ENCODE measurements at regions not wholly inside any gene's neighbourhood (a gene's known extent, or its start where the extent isn't known, plus 50 kb on each side); places are given as distances from the start of the nearest gene placed in this dataset.

DNA sequence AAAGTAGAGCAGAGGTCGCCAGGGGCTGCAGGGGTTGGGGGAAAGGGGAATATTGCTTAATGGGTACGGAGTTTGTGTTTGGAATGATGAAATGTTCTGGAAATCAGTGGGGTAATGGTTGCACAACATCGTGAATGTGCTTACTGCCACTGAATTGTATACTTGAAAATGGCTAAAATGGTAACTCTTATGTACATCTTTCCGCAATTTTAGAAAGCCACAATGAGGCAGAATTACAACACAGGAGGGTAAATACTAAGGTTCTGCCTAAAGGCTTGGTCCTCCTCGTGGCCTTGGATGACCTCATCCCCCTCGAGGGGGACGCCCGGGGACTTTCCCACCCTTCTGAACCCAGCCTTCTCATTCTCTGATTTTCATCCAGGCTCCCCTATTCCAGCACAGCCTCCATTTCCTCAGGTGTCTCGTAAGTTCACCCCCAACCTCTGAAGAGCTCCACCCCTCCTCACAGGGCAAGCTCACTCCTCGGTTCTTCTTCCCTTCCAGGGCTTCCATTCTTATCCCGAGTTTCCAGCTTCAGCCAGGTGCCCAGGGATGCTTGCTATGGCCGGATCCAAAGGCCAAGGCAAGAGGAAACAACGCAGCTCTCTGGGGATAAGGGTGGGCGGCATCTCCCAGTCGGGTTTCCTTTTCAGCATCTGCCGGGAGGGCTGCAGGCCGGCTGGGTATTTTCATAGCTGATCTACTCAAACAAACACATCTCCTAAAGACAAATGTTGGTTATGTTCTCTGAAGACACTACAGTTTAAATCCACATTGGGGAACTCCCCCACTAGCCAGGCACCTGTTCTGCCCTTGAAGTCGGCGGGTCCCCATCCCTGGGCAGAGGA is 71.3 kb upstream of the ACSL1 start:
- no peak for DNase-seq (ENCODE audit: low read depth)
- TF ChIP-seq, protein P1, sequence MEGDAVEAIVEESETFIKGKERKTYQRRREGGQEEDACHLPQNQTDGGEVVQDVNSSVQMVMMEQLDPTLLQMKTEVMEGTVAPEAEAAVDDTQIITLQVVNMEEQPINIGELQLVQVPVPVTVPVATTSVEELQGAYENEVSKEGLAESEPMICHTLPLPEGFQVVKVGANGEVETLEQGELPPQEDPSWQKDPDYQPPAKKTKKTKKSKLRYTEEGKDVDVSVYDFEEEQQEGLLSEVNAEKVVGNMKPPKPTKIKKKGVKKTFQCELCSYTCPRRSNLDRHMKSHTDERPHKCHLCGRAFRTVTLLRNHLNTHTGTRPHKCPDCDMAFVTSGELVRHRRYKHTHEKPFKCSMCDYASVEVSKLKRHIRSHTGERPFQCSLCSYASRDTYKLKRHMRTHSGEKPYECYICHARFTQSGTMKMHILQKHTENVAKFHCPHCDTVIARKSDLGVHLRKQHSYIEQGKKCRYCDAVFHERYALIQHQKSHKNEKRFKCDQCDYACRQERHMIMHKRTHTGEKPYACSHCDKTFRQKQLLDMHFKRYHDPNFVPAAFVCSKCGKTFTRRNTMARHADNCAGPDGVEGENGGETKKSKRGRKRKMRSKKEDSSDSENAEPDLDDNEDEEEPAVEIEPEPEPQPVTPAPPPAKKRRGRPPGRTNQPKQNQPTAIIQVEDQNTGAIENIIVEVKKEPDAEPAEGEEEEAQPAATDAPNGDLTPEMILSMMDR (conservative IDR thresholded peaks at IDR 0.05; ENCODE audit: low read depth, low read length) = no peak
- H3K4me3 ChIP-seq (ENCODE audit: low read depth, low read length) = no peak overlapping the region

DNA sequence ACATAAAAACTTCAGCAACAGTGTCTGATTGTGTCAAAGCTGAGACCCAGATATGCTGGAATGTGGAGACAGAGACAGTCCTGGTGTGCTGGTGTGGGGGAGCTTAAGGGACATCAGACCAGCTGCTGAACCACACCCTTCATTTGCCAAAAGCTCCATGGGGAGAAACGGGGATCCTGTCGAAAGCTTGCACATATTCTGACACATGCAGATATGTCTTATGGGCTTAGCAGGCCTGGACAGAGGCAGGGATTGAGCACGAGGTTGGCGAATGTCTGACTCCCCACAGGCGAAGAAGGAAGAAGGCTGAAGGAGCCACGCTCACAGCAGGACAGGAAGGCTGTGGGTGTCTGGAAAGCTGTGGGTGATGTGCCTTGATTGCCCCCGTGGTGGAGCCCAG is 72.1 kb upstream of the ACSL1 start:
- DNase-seq (ENCODE audit: low read depth) = no peak
- H3K4me3 ChIP-seq (ENCODE audit: low read depth, low read length) = no peak overlapping the region
- TF ChIP-seq, protein P1 (conservative IDR thresholded peaks at IDR 0.05; ENCODE audit: low read depth, low read length) = no peak

DNA sequence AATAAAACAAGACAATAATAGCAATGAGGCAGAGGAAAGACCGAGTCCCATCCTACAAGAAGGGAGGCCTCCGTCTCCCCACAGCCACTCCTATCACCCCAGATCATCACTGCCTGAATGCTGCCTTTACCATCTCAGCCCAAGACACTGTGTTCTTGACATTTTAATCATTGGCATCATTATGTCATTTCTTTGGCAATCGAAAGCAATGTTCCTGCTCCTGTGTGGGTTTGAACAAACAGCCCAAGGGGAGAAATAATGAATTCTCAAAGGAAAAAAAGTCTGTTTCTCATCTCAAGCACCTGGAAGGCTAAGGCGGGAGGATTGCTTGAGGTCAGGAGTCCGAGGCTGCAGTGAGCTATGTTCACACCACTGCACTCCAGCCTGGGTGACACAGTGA is 73.0 kb upstream of the ACSL1 start:
- TF ChIP-seq, protein P1 (conservative IDR thresholded peaks at IDR 0.05; ENCODE audit: low read depth, low read length) = no peak
- DNase-seq (ENCODE audit: low read depth) = no peak
- no peak overlapping the region for H3K4me3 ChIP-seq (ENCODE audit: low read depth, low read length)

DNA sequence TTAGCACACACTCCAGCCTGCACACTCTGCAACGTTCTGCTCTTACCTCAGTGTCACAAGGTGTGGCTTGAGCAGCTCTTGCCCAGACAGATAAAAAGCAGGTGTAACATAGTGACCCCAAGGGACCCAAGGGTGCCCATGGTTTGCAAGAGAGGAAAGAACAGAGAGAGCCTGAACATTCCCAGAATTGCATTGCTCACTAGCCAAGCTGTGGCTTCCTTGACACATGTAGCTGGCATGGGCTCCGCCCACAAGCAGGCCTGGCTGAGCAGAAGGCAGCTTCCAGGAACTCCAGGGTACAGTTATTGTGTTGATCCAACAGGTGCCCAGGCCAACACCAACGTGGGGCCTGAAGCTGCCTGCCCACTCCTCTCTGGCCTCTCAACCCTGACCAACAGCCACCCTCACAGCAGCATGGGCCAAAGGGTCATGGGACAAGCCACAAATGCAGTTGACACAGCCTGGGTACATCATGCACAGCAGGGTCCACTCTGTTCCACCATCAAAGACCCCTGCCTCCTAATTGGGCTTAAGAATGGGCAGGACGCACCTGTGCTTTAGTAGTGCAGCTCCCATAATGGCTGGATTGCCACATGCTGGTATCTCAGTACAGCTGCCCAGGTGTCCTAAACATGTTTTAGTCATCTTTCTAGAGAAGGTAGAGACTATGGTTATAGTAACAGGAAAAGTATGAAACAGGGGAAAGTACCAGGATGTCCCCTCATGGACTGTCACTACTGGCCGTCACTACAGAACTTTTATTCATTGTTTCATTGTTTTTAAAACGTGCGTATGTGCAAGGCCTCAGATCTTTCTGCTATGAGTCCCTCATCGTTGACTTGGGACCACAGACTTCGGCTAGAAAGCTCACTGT is 73.7 kb upstream of the ACSL1 start:
- TF ChIP-seq, protein P1 (conservative IDR thresholded peaks at IDR 0.05; ENCODE audit: low read depth, low read length) = no peak
- peak; percentile 44 for DNase-seq (ENCODE audit: low read depth)

DNA sequence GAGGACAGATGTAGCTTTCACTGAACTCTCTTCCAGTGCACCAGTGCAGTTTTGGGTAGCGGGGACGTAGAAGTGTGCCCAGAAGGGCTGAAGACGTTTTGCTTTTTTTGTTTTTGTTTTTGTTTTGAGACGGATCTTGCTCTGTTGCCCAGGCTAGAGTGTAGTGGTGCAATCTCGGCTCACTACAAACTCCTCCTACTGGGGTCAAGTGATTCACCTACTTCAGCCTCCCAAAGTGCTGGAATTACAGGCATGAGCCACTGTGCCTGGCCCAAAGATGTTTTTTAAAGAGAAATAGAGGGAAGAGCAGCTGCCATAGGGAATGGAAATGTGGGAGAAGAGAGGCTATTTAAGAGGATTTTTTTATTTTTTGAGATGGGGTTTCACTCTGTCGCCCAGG is 74.4 kb upstream of the ACSL1 start:
- H3K4me3 ChIP-seq (ENCODE audit: low read depth, low read length) = no peak overlapping the region
- DNase-seq (ENCODE audit: low read depth) = no peak
- TF ChIP-seq, protein P1 (conservative IDR thresholded peaks at IDR 0.05; ENCODE audit: low read depth, low read length) = no peak

More for the DNA sequence above, 73.7 kb upstream of the ACSL1 start:
- H3K4me3 ChIP-seq (ENCODE audit: low read depth, low read length) = no peak overlapping the region

DNA sequence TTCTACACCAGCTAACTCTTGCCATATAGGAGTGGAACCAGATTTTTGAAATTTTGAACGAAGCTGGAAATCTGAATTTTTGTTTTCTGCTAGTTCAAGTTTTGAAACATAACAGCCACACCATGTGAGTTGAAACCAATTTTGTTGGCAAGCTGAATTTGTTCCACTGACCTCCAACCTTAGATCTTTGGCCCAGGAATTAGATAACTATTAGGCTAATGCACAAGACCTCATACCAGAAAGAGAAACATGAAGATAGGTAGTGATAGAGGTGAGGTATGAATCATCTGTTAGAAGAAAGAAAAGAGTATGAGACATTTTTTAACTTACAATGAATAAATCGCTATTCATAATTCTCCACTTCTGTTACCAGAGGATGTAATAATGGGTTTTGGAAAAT is 76.8 kb upstream of the ACSL1 start:
- TF ChIP-seq, protein P1 (conservative IDR thresholded peaks at IDR 0.05; ENCODE audit: low read depth, low read length) = no peak
- H3K4me3 ChIP-seq (ENCODE audit: low read depth, low read length) = no peak overlapping the region
- DNase-seq (ENCODE audit: low read depth) = no peak

Measured in epithelial cell of proximal tubule (primary cell).